ENCODE measurements at regions not wholly inside any gene's neighbourhood (a gene's known extent, or its start where the extent isn't known, plus 50 kb on each side); places are given as distances from the start of the nearest gene placed in this dataset.
"Not testable (repeated sequence)": the region's sequence is repeated elsewhere in the genome, so short reads cannot be mapped to it uniquely, and the experiment has no call there.

DNA sequence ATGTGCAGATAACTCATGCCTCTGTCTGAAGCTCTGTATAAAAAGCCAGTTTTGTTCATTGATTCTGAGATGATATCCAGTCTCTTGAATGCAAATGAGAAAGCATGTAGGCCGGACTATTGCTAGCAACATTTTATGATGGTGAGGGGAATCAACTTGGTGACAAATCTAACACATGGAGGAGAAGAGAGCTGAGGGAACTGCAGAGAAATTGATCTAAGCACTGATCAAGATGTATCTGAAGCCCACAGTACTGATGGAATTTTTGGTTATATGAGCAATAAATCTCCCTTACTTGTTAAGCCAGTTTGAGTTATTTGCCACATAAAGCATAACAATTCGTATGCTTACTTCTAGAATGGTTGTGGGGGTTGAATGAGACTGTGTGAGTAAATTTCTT, 295.6 kb upstream of the DDHD1 start:
- no peak for DNase-seq

- DNase-seq: no peak
These were observed 291.7 kb upstream of the DDHD1 start for GRCh38 chr14:53444677-53445312.

DNA sequence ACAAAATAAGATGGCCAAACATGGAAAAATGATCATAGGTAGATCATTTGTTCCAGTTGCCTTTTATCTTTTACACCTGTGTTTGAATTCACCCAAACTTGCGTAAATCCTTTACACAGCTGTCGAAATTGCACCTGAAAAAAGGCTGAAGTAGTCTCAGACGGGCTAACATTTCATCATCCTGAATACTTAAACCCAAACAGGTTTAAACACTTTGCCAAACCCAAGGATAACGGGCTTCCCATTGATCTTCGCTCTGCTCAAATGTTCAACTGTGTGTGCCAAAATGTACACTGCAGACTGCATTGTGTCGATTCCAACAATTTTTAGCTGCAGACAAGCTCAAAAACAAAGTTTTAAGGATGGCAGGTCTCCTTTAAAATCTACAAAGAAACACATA, 288.7 kb upstream of the DDHD1 start:
- no peak for DNase-seq

GRCh38 chr14:53437858-53438257, 284.7 kb upstream of the DDHD1 start:
- no peak for DNase-seq

DNA sequence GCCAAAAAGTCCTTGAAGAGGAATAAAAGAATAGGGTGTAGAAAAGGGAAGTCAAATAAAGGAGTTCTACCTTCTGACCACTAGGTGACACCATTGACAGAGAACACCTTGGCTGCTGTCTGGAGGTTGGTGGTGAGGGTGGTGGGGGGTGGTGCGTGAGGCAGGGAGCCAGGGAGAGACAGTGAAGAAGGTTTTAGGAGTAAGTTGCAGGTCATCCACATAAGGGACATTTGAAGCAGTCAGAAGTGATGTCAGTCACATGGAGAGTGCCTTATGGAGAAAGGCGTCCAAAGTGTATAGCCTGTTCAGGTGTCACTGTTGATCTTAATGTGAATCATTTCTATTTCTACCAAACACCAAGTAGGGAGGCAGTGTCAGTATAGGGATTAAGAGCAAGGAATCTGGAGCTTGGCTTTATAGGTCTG, 279.3 kb upstream of the DDHD1 start:
- DNase-seq: no peak

- no peak for DNase-seq
These were observed 277.7 kb upstream of the DDHD1 start for GRCh38 chr14:53430870-53431269.

GRCh38 chr14:53412819-53413675, 259.9 kb upstream of the DDHD1 start:
- no peak for DNase-seq

GRCh38 chr14:53411125-53411524, 258.0 kb upstream of the DDHD1 start:
- no peak for DNase-seq

GRCh38 chr14:53409969-53410368, 256.8 kb upstream of the DDHD1 start:
- no peak for DNase-seq

DNA sequence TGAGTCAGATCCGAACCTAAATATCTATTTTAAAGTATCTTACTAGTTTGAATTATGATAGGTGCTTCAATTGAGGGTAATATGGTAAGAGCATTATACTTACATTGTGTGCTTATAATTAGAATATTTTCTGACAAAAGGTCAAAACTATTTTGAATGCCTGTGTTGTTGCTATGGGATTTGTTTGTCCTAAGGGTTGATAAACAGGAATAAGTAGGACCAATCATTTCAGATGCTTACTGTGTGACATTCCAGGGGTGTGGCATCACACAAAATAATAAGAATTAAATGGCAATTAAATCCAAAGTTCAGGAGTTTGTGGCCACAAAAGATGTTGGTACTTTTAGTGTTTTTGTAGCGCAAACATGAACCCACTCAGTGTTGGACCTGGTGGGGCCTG, 256.2 kb upstream of the DDHD1 start:
- DNase-seq: no peak

DNA sequence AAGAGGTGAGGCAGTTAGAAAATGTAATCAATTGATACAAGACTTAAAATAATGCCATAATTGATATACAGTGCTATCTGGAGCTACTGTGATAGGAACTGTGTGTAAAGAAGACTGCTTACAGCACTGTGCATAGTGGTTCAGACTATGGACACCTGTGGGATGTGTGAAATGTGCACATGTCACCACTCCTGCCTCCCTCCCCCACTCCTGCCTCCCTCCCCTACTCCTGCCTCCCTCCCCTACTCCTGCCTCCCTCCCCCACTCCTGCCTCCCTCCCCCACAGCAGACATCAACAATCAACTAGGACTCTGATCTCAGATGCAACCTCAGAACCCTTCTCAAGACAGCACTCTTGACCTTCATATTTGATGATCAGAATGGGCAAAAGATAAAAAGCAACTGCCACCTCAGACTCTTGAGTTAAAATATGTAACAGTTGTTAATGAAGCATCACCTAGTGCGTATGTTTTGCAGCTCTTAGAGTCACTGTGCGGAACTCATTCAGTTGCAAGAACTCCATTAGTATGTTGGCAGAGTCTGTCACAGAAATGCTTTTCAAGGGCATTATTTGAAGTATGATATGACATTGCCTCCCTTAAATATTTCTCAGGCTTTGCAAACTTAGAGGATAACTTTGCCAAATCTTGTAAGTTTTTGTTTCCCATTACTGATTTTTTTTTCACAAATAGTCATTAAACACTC, 255.2 kb upstream of the DDHD1 start:
- no peak for DNase-seq

- DNase-seq: no peak
These were observed 253.4 kb upstream of the DDHD1 start for GRCh38 chr14:53406519-53406918.

DNA sequence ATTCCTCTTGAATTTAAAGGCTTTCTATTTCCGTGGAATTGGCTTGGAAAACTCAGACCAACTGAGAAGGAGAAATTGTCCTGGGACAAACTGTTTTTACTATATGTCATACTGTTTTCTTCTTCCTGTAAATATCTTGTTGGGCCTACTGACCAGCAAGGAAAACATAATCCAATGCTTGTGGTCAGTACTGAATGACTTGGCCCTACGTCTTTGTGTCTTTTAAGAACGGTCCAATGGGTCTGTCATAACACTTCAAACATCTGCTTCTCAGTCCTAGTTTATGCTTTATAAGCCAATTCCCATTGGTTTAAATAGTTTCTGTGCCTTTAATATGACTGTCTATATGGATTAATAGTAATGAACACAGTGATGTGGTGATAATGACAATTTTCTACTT, 248.5 kb upstream of the DDHD1 start:
- no peak for DNase-seq

- no peak for DNase-seq
These were observed 245.9 kb upstream of the DDHD1 start for GRCh38 chr14:53399057-53399456.

- DNase-seq: no peak
These were observed 245.5 kb upstream of the DDHD1 start for GRCh38 chr14:53398616-53399015.

- DNase-seq: not testable (repeated sequence)
These were observed 242.1 kb upstream of the DDHD1 start for GRCh38 chr14:53395267-53395666.

DNA sequence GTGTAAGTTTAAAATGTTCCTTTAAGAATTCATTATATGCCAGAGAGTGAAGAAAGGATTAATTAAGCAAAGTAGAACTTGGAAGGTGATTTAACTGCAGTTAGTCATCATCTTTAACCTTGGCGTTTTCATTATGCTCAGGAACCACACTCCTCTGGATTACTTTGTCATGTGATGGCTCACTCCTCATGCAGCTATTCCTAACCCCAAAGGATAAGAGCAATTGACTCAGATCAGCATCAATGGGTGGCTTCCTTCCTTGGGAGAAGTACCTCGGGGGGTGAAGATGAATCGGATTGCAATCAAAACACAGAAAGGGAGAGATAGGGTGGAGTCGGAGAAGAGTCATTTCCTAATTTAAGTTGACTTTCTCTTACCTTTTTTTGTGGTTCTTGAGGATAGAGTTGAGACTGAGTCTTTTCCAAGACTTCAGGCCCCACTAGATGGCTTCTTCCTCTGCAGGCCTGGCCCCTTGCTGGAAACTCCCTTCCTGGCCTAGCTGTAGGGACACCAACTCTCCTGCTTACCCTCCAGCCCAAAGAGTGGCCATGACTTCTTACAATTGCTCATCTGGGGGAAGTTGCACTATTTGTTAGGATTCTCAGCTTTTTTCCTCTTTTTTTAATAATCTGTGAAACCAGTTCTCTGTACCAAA, 238.6 kb upstream of the DDHD1 start:
- no peak for DNase-seq

- DNase-seq: no peak
These were observed 238.0 kb upstream of the DDHD1 start for GRCh38 chr14:53391156-53391555.

GRCh38 chr14:53390008-53390407, 236.9 kb upstream of the DDHD1 start:
- no peak for DNase-seq

DNA sequence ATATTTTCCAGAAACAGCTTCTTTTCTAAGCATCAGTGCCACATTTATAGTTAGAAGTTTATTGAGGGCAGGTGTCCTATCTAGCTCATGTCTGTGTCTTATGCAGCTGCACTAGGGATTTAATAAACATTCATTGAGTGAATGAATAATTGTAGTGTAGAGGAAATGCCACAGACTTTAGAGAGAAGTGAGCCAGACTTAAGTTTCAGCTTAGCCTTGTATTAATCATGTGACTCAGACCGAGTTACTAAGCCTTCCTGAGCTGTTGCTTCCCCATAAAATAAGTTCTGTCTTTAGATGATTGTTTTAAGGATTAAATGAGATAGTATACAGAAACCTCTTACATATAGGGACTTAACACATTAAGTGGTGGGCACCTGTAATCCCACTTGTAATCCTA, 236.1 kb upstream of the DDHD1 start:
- DNase-seq: no peak

GRCh38 chr14:53386362-53386761, 233.2 kb upstream of the DDHD1 start:
- no peak for DNase-seq

- DNase-seq: no peak
These were observed 231.4 kb upstream of the DDHD1 start for GRCh38 chr14:53384536-53384935.

DNA sequence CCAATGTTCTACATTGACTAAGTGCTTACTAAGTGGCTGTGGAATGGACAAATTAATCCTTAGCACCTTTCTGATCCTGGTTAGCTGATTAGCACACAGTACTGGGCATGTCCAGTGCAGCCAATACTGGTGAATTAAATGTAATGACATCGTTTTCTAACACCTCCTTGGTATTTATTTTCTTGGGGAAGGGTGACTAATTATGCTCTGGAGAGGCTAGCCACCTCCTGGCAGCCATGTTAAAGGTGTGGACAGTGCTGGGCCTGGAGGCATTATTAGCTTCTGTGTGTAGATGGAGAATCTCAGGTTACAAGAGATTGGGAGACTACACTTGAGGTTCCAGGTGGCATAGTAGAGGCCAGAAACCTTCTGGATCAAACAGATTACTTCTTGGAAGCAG, 230.9 kb upstream of the DDHD1 start:
- DNase-seq: no peak
